ENCODE measurements at regions not wholly inside any gene's neighbourhood (a gene's known extent, or its start where the extent isn't known, plus 50 kb on each side); places are given as distances from the start of the nearest gene placed in this dataset.

DNA sequence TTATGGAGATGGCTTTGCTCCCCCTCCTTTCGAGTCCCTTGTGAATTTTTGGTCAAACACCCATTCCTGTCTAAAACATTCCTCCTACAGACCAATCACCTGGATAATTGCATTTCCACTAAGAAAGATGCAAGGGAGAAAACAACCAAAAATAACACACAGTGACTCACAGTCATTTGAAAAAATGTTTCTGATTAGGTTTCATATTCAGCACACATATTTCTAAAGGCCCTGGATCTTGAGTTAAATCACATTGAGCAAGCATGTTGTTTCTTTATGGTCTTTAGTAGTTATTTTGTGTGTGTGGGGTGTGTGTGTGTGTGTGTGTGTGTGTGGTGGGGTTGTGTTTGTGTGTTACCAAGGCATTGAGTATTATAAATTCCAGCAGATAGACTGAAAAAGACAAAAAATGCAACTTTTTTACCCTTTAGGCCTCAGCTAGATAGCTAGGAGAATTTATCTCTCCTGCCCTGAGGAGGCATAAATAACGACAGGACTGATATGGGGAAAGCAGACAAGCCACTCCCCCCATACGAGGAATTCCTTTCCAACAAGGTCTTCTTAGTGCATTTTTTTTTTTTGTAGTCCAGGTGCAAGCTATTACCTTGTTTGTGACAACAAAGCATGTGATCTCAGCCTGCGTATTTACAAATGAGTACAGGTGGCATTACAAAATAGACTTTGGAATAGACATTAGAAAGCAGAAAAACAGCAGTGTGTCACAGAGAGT, 265.4 kb upstream of the ADGRL3 start:
- ATAC-seq (no peak), FAIRE-seq (no peak)
- CTCF ChIA-PET, result no interaction called here

More for the DNA sequence above, 265.4 kb upstream of the ADGRL3 start:
- TF ChIP-seq KLF5 (IDR thresholded peaks at IDR 0.05; ENCODE audit: partially characterized antibody) (no peak), MTA3 (IDR thresholded peaks at IDR 0.05; ENCODE audit: borderline replicate concordance, low read length) (no peak), RFX5 (IDR thresholded peaks at IDR 0.05; ENCODE audit: low read depth, low read length) (no peak), ZBED1 (IDR thresholded peaks at IDR 0.05; ENCODE audit: borderline replicate concordance) (no peak), NR2C1 (IDR thresholded peaks at IDR 0.05) (no peak), POLR2AphosphoS2 (IDR thresholded peaks at IDR 0.05; ENCODE audit: low read depth, low read length) (no peak), IKZF2 (IDR thresholded peaks at IDR 0.05) (no peak), LARP7 (IDR thresholded peaks at IDR 0.05) (no peak), TCF7 (IDR thresholded peaks at IDR 0.05; ENCODE audit: borderline replicate concordance) (no peak), BHLHE40 (IDR thresholded peaks at IDR 0.05; ENCODE audit: borderline replicate concordance in 1 of 2, low read depth in 2 of 2, low read length in 1 of 2) (no peak), SP1 (IDR thresholded peaks at IDR 0.05; ENCODE audit: low read depth, low read length) (no peak), TAF1 (IDR thresholded peaks at IDR 0.05; ENCODE audit: borderline replicate concordance, low read depth, low read length) (no peak), CREM (IDR thresholded peaks at IDR 0.05; ENCODE audit: low read depth) (no peak), HCFC1 (IDR thresholded peaks at IDR 0.05; ENCODE audit: low read length) (no peak), HDGF (IDR thresholded peaks at IDR 0.05) (no peak)
- TF ChIP-seq, protein P1, sequence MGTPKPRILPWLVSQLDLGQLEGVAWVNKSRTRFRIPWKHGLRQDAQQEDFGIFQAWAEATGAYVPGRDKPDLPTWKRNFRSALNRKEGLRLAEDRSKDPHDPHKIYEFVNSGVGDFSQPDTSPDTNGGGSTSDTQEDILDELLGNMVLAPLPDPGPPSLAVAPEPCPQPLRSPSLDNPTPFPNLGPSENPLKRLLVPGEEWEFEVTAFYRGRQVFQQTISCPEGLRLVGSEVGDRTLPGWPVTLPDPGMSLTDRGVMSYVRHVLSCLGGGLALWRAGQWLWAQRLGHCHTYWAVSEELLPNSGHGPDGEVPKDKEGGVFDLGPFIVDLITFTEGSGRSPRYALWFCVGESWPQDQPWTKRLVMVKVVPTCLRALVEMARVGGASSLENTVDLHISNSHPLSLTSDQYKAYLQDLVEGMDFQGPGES (IDR thresholded peaks at IDR 0.05), result no peak
- TF ChIP-seq, protein P2, sequence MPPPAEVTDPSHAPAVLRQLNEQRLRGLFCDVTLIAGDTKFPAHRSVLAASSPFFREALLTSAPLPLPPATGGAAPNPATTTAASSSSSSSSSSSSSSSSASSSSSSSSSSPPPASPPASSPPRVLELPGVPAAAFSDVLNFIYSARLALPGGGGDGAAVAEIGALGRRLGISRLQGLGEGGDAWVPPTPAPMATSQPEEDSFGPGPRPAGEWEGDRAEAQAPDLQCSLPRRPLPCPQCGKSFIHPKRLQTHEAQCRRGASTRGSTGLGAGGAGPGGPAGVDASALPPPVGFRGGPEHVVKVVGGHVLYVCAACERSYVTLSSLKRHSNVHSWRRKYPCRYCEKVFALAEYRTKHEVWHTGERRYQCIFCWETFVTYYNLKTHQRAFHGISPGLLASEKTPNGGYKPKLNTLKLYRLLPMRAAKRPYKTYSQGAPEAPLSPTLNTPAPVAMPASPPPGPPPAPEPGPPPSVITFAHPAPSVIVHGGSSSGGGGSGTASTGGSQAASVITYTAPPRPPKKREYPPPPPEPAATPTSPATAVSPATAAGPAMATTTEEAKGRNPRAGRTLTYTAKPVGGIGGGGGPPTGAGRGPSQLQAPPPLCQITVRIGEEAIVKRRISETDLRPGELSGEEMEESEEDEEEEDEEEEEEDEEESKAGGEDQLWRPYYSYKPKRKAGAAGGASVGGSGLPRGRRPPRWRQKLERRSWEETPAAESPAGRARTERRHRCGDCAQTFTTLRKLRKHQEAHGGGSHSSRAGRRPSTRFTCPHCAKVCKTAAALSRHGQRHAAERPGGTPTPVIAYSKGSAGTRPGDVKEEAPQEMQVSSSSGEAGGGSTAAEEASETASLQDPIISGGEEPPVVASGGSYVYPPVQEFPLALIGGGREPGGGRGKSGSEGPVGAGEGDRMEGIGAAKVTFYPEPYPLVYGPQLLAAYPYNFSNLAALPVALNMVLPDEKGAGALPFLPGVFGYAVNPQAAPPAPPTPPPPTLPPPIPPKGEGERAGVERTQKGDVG (CRISPR knock-in tag; IDR thresholded peaks at IDR 0.05), result no peak
- TF ChIP-seq, protein P3, sequence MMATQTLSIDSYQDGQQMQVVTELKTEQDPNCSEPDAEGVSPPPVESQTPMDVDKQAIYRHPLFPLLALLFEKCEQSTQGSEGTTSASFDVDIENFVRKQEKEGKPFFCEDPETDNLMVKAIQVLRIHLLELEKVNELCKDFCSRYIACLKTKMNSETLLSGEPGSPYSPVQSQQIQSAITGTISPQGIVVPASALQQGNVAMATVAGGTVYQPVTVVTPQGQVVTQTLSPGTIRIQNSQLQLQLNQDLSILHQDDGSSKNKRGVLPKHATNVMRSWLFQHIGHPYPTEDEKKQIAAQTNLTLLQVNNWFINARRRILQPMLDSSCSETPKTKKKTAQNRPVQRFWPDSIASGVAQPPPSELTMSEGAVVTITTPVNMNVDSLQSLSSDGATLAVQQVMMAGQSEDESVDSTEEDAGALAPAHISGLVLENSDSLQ (IDR thresholded peaks at IDR 0.05), result no peak
- TF ChIP-seq, protein P4, sequence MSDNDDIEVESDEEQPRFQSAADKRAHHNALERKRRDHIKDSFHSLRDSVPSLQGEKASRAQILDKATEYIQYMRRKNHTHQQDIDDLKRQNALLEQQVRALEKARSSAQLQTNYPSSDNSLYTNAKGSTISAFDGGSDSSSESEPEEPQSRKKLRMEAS (IDR thresholded peaks at IDR 0.05; ENCODE audit: low read depth, low read length), result no peak
- Histone ChIP-seq H3K9me3 (replicated peaks; ENCODE audit: control insufficient read depth, insufficient read depth, low read length) (no peaks in the 10 kb centered on the region), H2AFZ (ENCODE audit: control insufficient read depth, low read depth, low read length) (no peak overlapping the region), H3K9ac (ENCODE audit: control insufficient read depth, insufficient read depth, low read length) (no peak overlapping the region), H3K27ac (ENCODE audit: control insufficient read depth, insufficient read depth) (no peak overlapping the region), H3K36me3 (ENCODE audit: control insufficient read depth in 2 of 2, insufficient read depth in 2 of 2, low read length in 1 of 2) (no peaks in the 10 kb centered on the region), H4K20me1 (ENCODE audit: control insufficient read depth, insufficient read depth) (no peaks in the 10 kb centered on the region), H3K4me2 (ENCODE audit: control insufficient read depth, insufficient read depth) (no peak overlapping the region), H3K79me2 (ENCODE audit: control insufficient read depth, insufficient read depth, low read length) (no peaks in the 10 kb centered on the region), H3K4me3 (no peak overlapping the region), H3K4me1 (ENCODE audit: control insufficient read depth, insufficient read depth, low read length) (no peaks in the 10 kb centered on the region), H3K27me3 (replicated peaks in 1 of 2; ENCODE audit: control insufficient read depth in 2 of 2, insufficient read depth in 2 of 2, low read length in 1 of 2) (no peaks in the 10 kb centered on the region)
- SMC1A ChIA-PET (ENCODE audit: uncharacterized antibody, unreplicated experiment), result interaction anchor here (2.5 kb wide), 1 partner anchor 10 kb away, joined by 5 read pairs; no protein-coding TSS in a partner anchor
- POLR2A ChIA-PET, result no interaction called here
- RAD21 ChIA-PET (ENCODE audit: unreplicated experiment), result no interaction called here
- 27% methylated on average over 4 of the region's 4 CpGs for WGBS (ENCODE audit: insufficient coverage, insufficient replicate concordance, low lambda C conversion rate, missing lambda C conversion rate)
- intact Hi-C loops (cut with micrococcal nuclease; ENCODE audit: unreplicated experiment), result no loop called here
- no peak for DNase-seq (ENCODE audit: low read depth, low spot score)
- in situ Hi-C loops (cut with MboI), result no loop called here
- BruUV-seq (replicated peaks), result no TSS peak

Measured in GM12878 (cell line).